SK-N-SH (cell line): ENCODE measurements at regions not wholly inside any gene's neighbourhood (a gene's known extent, or its start where the extent isn't known, plus 50 kb on each side); places are given as distances from the start of the nearest gene placed in this dataset.

ENCODE experiments used
- CTCF ChIA-PET: fragments of 300-600, 350-600 bp; formaldehyde crosslinking; extraction: SDS; loops from one replicate; lab custom pipeline; 2021; lab: Yijun Ruan, JAX
- POLR2A ChIA-PET: fragments of 350-600 bp; sonication (Branson Sonifier 250); formaldehyde crosslinking; extraction: SDS; loops from one replicate; lab custom pipeline; 2020; ENCODE audit warnings: antibody characterized with exemption, inconsistent platforms; lab: Yijun Ruan, JAX
- DNase-seq: peaks from one replicate; pipeline ENCODE4 v3.0.0; 2012
- H2AFZ ChIP-seq: fragments of 200-600 bp; sonication (generic); 2 replicates; pipeline ENCODE4 v1.8.1; 2016; ENCODE audit warnings: antibody characterized with exemption, mild to moderate bottlenecking, low read depth
- H3F3A ChIP-seq: fragments of 200-600 bp; sonication (generic); replicated peaks from 2 replicates; pipeline ENCODE3; 2016; ENCODE audit warnings: antibody characterized with exemption, mild to moderate bottlenecking; ENCODE audit not compliant: insufficient read depth
- H3K27ac ChIP-seq, 2 experiments: fragments of 200-500 bp in 1 of 2; fragments of 200-600 bp in 1 of 2; sonication (Bioruptor generic) in 1 of 2; sonication (generic), shearing (Covaris generic) in 1 of 2; 2 replicates each; pipeline versions ENCODE4 v1.5.1 to v1.6.1; 2014 to 2016; ENCODE audit warnings: low read depth in 2 of 2, inconsistent platforms in 1 of 2, low read length in 1 of 2, mild to moderate bottlenecking in 1 of 2, mixed read lengths in 1 of 2
- H3K27me3 ChIP-seq: fragments of 200-600 bp; sonication (generic), shearing (Covaris generic); 2 replicates; pipeline ENCODE4 v1.6.1; 2016; ENCODE audit warnings: mixed run types; ENCODE audit not compliant: insufficient read depth
- H3K36me3 ChIP-seq, 2 experiments: fragments of 200-500 bp in 1 of 2; fragments of 200-600 bp in 1 of 2; sonication (Bioruptor generic) in 1 of 2; sonication (generic) in 1 of 2; replicated peaks in 1 of 2; 2 replicates each; pipeline versions ENCODE3 to v1.5.1; 2014 to 2016; ENCODE audit warnings: low read length in 1 of 2, mild to moderate bottlenecking in 1 of 2; ENCODE audit not compliant: insufficient read depth in 2 of 2, control insufficient read depth in 1 of 2
- H3K4me1 ChIP-seq, 2 experiments: fragments of 200-500 bp in 1 of 2; fragments of 200-600 bp in 1 of 2; sonication (Bioruptor generic) in 1 of 2; sonication (generic), shearing (Covaris generic) in 1 of 2; 2 replicates each; pipeline versions ENCODE4 v1.5.1 to v1.6.1; 2014 to 2016; ENCODE audit warnings: low read depth in 1 of 2, low read length in 1 of 2, mixed run types in 1 of 2; ENCODE audit not compliant: insufficient read depth in 2 of 2, control insufficient read depth in 1 of 2
- H3K4me2 ChIP-seq: fragments of 200-600 bp; sonication (generic), shearing (Covaris generic); 2 replicates; pipeline ENCODE4 v1.6.1; 2017; ENCODE audit warnings: mixed run types
- H3K4me3 ChIP-seq, 2 experiments: fragments of 200-500 bp in 1 of 2; fragments of 200-600 bp in 1 of 2; sonication (Bioruptor generic) in 1 of 2; sonication (generic), shearing (Covaris generic) in 1 of 2; 2 replicates each; pipeline versions ENCODE4 v1.5.1 to v1.8.1; 2014 to 2016; ENCODE audit warnings: low read depth in 2 of 2, inconsistent platforms in 1 of 2, low read length in 1 of 2, mild to moderate bottlenecking in 1 of 2, mixed read lengths in 1 of 2, moderate library complexity in 1 of 2
- H3K79me2 ChIP-seq: fragments of 200-600 bp; sonication (generic); 2 replicates; pipeline ENCODE4 v1.8.1; 2017; ENCODE audit warnings: mild to moderate bottlenecking; ENCODE audit not compliant: insufficient read depth
- H3K9ac ChIP-seq: fragments of 200-600 bp; sonication (generic); 2 replicates; pipeline ENCODE4 v1.6.1; 2017; ENCODE audit warnings: mixed run types
- H3K9me2 ChIP-seq: fragments of 200-600 bp; sonication (generic); 2 replicates; pipeline ENCODE4 v1.6.1; 2017; ENCODE audit warnings: mixed run types
- H3K9me3 ChIP-seq: fragments of 200-600 bp; sonication (generic); 2 replicates; pipeline ENCODE4 v1.6.1; 2017; ENCODE audit warnings: mixed run types, mild to moderate bottlenecking, moderate library complexity
- H4K20me1 ChIP-seq: fragments of 200-600 bp; sonication (generic); 2 replicates; pipeline ENCODE4 v1.6.1; 2017; ENCODE audit warnings: mild to moderate bottlenecking, mixed run types; ENCODE audit not compliant: insufficient read depth
- CHD2 ChIP-seq: fragments of 150-350 bp; IDR thresholded peaks from 2 replicates; pipeline ENCODE4 v1.6.1; 2018; ENCODE audit warnings: low read length; ENCODE audit not compliant: partially characterized antibody
- ELF1 ChIP-seq: IDR thresholded peaks from 2 replicates; pipeline ENCODE4 v1.4.0; 2012
- FOXJ3 ChIP-seq: sonication (generic); formaldehyde crosslinking; IDR thresholded peaks from 2 replicates; pipeline ENCODE4 v1.5.1; 2020; ENCODE audit warnings: mild to moderate bottlenecking, missing genetic modification reagents
- MEF2A ChIP-seq: IDR thresholded peaks from 2 replicates; pipeline ENCODE4 v1.4.0; 2012; ENCODE audit warnings: low read depth, borderline replicate concordance
- NRF1 ChIP-seq: IDR thresholded peaks from 2 replicates; pipeline ENCODE4 v1.6.1; 2012; ENCODE audit warnings: low read depth, mild to moderate bottlenecking, low read length
- RAD21 ChIP-seq: IDR thresholded peaks from 2 replicates; pipeline ENCODE4 v1.6.1; 2012; ENCODE audit warnings: mild to moderate bottlenecking, low read length
- RCOR1 ChIP-seq: fragments of 150-350 bp; IDR thresholded peaks from 2 replicates; pipeline ENCODE4 v1.6.1; 2017; ENCODE audit warnings: antibody characterized with exemption, low read length
- SIN3A ChIP-seq: IDR thresholded peaks from 2 replicates; pipeline ENCODE4 v1.6.1; 2012; ENCODE audit warnings: low read depth, mild to moderate bottlenecking, low read length, moderate library complexity, borderline replicate concordance
- TEAD4 ChIP-seq: IDR thresholded peaks from 2 replicates; pipeline ENCODE4 v1.4.0; 2012; ENCODE audit warnings: mild to moderate bottlenecking, borderline replicate concordance; ENCODE audit not compliant: insufficient read depth
- YY1 ChIP-seq: IDR thresholded peaks from 2 replicates; pipeline ENCODE4 v1.4.0; 2012; ENCODE audit warnings: low read depth, mild to moderate bottlenecking
- WGBS: methylation state at CpG from one replicate; pipeline ENCODE4 v1.1.6; 2017; ENCODE audit warnings: low lambda C conversion rate; 5-methylcytosine and 5-hydroxymethylcytosine counted together
- TF ChIP-seq, protein P1 (sequence below): fragments of 150-350 bp; IDR thresholded peaks from 2 replicates; pipeline ENCODE4 v1.6.1; 2016; ENCODE audit warnings: mild to moderate bottlenecking, low read depth, low read length
- TF ChIP-seq, protein P2 (sequence below): fragments of 150-350 bp; IDR thresholded peaks from 2 replicates; pipeline ENCODE4 v1.6.1; 2017; ENCODE audit warnings: antibody characterized with exemption, low read length, low read depth, borderline replicate concordance
- TF ChIP-seq, protein P3 (sequence below): IDR thresholded peaks from 2 replicates; pipeline ENCODE4 v1.4.0; 2012; ENCODE audit warnings: low read depth, borderline replicate concordance
- TF ChIP-seq, protein P4 (sequence below): fragments of 200-600 bp; sonication (generic); IDR thresholded peaks from 2 replicates; pipeline ENCODE4 v1.6.1; 2017; ENCODE audit warnings: antibody characterized with exemption, mild to moderate bottlenecking, moderate library complexity
- TF ChIP-seq, protein P5 (sequence below): IDR thresholded peaks from 2 replicates; pipeline ENCODE4 v1.6.1; 2012; ENCODE audit warnings: mild to moderate bottlenecking, low read depth, low read length, moderate library complexity

DNA sequence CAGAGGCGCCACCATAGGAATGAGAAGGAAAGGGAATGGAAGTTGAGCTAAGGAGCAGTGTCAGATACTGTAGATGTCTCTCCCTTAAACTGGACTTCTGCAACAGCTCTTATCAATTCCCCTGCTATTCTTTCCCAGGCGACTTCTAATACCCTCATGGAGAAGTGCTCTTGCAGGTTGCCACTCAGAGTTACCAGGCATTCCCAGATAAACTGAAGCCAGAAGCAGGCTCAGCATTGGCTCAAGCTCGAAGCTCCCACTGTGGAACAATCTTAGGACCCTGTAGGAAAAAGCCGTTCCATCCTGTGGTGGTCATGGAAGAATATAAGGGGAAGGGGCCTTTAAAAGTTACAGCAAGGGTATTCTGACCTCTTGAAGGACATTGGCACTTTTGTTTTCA is 208.7 kb upstream of the PLET1 start:
- no peaks in the 10 kb centered on the region for H3K36me3 ChIP-seq
- POLR2A ChIA-PET = no interaction called here
- H3K27ac ChIP-seq = no peak overlapping the region
- H4K20me1 ChIP-seq = no peaks in the 10 kb centered on the region
- H3K27me3 ChIP-seq = no peaks in the 10 kb centered on the region
- TF ChIP-seq, protein P1, sequence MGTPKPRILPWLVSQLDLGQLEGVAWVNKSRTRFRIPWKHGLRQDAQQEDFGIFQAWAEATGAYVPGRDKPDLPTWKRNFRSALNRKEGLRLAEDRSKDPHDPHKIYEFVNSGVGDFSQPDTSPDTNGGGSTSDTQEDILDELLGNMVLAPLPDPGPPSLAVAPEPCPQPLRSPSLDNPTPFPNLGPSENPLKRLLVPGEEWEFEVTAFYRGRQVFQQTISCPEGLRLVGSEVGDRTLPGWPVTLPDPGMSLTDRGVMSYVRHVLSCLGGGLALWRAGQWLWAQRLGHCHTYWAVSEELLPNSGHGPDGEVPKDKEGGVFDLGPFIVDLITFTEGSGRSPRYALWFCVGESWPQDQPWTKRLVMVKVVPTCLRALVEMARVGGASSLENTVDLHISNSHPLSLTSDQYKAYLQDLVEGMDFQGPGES = no peak
- TF ChIP-seq, protein P2, sequence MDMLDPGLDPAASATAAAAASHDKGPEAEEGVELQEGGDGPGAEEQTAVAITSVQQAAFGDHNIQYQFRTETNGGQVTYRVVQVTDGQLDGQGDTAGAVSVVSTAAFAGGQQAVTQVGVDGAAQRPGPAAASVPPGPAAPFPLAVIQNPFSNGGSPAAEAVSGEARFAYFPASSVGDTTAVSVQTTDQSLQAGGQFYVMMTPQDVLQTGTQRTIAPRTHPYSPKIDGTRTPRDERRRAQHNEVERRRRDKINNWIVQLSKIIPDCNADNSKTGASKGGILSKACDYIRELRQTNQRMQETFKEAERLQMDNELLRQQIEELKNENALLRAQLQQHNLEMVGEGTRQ = no peak
- TF ChIP-seq TEAD4 (no peak), FOXJ3 (CRISPR knock-in tag) (no peak), NRF1 (no peak), YY1 (no peak)
- TF ChIP-seq, protein P3, sequence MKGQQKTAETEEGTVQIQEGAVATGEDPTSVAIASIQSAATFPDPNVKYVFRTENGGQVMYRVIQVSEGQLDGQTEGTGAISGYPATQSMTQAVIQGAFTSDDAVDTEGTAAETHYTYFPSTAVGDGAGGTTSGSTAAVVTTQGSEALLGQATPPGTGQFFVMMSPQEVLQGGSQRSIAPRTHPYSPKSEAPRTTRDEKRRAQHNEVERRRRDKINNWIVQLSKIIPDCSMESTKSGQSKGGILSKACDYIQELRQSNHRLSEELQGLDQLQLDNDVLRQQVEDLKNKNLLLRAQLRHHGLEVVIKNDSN = no peak
- TF ChIP-seq, protein P4, sequence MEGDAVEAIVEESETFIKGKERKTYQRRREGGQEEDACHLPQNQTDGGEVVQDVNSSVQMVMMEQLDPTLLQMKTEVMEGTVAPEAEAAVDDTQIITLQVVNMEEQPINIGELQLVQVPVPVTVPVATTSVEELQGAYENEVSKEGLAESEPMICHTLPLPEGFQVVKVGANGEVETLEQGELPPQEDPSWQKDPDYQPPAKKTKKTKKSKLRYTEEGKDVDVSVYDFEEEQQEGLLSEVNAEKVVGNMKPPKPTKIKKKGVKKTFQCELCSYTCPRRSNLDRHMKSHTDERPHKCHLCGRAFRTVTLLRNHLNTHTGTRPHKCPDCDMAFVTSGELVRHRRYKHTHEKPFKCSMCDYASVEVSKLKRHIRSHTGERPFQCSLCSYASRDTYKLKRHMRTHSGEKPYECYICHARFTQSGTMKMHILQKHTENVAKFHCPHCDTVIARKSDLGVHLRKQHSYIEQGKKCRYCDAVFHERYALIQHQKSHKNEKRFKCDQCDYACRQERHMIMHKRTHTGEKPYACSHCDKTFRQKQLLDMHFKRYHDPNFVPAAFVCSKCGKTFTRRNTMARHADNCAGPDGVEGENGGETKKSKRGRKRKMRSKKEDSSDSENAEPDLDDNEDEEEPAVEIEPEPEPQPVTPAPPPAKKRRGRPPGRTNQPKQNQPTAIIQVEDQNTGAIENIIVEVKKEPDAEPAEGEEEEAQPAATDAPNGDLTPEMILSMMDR = no peak
- peaks cover 0 to 2% of the 10 kb centered on the region in 2 experiments; a peak in 1 of 4 replicates for H3K4me1 ChIP-seq
- H3K4me2 ChIP-seq = no peak overlapping the region
- no peak overlapping the region for H2AFZ ChIP-seq
- H3F3A ChIP-seq = no peaks in the 10 kb centered on the region
- H3K79me2 ChIP-seq = no peaks in the 10 kb centered on the region
- no peak overlapping the region for H3K4me3 ChIP-seq
- WGBS = 52% methylated on average over 4 of the region's 4 CpGs
- CTCF ChIA-PET = no interaction called here
- no peak for DNase-seq
- H3K9me3 ChIP-seq = no peaks in the 10 kb centered on the region
- H3K9me2 ChIP-seq = no peaks in the 10 kb centered on the region
- H3K9ac ChIP-seq = no peak overlapping the region

DNA sequence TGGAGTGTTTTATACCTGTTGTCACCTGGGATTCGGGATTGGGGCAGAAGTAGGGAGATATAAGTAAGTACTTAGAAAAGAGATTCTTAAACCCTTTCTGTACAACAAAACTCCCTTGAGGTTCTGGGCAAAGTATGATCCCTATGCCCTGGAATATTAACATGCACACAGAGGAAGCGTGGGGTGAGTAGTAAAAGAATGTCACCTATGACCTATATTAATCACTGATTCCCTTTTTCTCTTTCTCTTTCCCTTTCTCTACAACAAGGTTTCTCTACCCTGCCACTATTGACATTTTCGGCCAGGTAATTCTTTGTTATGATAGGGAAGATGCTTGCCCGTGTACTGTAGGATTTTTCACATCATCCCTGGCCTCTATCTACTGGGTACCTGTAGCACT is 209.7 kb upstream of the PLET1 start:
- ChIA-PET POLR2A (no interaction called here), CTCF (no interaction called here)
- H3K4me1 ChIP-seq = peaks cover 0 to 2% of the 10 kb centered on the region in 2 experiments; a peak in 1 of 4 replicates
- no peaks in the 10 kb centered on the region for H3K9me3 ChIP-seq
- H3K4me3 ChIP-seq = no peak overlapping the region
- no peak overlapping the region for H3K4me2 ChIP-seq
- no peak overlapping the region for H3K27ac ChIP-seq
- WGBS = 40% methylated on average over 4 of the region's 4 CpGs
- H3K9ac ChIP-seq = no peak overlapping the region
- no peak overlapping the region for H2AFZ ChIP-seq
- no peaks in the 10 kb centered on the region for H3K9me2 ChIP-seq
- no peaks in the 10 kb centered on the region for H3K36me3 ChIP-seq
- no peaks in the 10 kb centered on the region for H3F3A ChIP-seq
- H4K20me1 ChIP-seq = no peaks in the 10 kb centered on the region
- no peaks in the 10 kb centered on the region for H3K79me2 ChIP-seq
- no peaks in the 10 kb centered on the region for H3K27me3 ChIP-seq
- DNase-seq = no peak
- TF ChIP-seq YY1 = no peak
- no peak for TF ChIP-seq CHD2
- no peak for TF ChIP-seq RCOR1
- TF ChIP-seq, protein P3 = no peak
- no peak for TF ChIP-seq MEF2A
- TF ChIP-seq, protein P5, sequence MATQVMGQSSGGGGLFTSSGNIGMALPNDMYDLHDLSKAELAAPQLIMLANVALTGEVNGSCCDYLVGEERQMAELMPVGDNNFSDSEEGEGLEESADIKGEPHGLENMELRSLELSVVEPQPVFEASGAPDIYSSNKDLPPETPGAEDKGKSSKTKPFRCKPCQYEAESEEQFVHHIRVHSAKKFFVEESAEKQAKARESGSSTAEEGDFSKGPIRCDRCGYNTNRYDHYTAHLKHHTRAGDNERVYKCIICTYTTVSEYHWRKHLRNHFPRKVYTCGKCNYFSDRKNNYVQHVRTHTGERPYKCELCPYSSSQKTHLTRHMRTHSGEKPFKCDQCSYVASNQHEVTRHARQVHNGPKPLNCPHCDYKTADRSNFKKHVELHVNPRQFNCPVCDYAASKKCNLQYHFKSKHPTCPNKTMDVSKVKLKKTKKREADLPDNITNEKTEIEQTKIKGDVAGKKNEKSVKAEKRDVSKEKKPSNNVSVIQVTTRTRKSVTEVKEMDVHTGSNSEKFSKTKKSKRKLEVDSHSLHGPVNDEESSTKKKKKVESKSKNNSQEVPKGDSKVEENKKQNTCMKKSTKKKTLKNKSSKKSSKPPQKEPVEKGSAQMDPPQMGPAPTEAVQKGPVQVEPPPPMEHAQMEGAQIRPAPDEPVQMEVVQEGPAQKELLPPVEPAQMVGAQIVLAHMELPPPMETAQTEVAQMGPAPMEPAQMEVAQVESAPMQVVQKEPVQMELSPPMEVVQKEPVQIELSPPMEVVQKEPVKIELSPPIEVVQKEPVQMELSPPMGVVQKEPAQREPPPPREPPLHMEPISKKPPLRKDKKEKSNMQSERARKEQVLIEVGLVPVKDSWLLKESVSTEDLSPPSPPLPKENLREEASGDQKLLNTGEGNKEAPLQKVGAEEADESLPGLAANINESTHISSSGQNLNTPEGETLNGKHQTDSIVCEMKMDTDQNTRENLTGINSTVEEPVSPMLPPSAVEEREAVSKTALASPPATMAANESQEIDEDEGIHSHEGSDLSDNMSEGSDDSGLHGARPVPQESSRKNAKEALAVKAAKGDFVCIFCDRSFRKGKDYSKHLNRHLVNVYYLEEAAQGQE = no peak
- TF ChIP-seq ELF1 = no peak
- TF ChIP-seq RAD21 = no peak
- no peak for TF ChIP-seq SIN3A
- TF ChIP-seq, protein P4 = no peak
